HCEC 1CT (cell line): ENCODE measurements at regions not wholly inside any gene's neighbourhood (a gene's known extent, or its start where the extent isn't known, plus 50 kb on each side); places are given as distances from the start of the nearest gene placed in this dataset.
"Not testable (repeated sequence)": the region's sequence is repeated elsewhere in the genome, so short reads cannot be mapped to it uniquely, and the experiment has no call there.

ENCODE experiments used
- DNase-seq: peaks from one replicate; pipeline ENCODE4 v3.0.0-alpha.2; 2017

DNA sequence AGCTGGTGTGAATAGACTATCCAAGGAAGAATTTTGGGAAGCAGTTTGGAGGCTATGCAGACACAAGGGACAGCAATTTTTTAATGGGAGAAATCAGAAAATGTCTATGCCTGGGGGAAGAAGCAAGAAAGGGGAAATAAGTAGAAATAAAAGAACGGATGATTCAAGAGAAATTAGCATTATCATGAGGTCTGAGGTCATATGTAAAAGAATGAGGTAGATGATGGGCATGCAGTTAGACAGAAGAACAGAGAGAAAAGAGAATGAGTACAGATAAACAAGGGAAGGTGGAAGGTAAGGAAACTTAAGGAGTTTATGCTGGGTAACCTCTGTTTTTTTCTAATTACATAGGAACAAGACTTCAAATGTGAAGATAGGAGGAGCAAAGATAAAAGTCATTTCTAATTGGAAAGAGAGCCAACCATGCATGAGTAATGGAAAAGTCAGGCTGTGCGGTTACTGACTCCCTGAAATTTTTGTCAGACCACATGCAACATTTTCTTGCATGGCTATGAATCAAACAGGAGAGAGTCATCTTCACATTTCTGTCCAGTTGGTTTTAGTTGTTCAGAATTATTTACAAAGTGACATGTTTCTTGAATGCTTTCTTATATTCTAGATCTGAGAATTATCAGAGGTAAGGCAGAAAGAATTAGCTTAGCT lies 101.0 kb upstream of the PIK3R1 start:
- peak; percentile 93 for DNase-seq

- DNase-seq = no peak
Observed at GRCh38 chr5:68112658-68113057, 102.9 kb upstream of the PIK3R1 start.

- DNase-seq = no peak
Observed at GRCh38 chr5:68110894-68111293, 104.7 kb upstream of the PIK3R1 start.

GRCh38 chr5:68110264-68110663 lies 105.3 kb upstream of the PIK3R1 start:
- no peak for DNase-seq

GRCh38 chr5:68104217-68104616 lies 111.3 kb upstream of the PIK3R1 start:
- DNase-seq = not testable (repeated sequence)

GRCh38 chr5:68103297-68103696 lies 112.3 kb upstream of the PIK3R1 start:
- not testable (repeated sequence) for DNase-seq

- no peak for DNase-seq
Observed at GRCh38 chr5:68099327-68099726, 116.2 kb upstream of the PIK3R1 start.

DNA sequence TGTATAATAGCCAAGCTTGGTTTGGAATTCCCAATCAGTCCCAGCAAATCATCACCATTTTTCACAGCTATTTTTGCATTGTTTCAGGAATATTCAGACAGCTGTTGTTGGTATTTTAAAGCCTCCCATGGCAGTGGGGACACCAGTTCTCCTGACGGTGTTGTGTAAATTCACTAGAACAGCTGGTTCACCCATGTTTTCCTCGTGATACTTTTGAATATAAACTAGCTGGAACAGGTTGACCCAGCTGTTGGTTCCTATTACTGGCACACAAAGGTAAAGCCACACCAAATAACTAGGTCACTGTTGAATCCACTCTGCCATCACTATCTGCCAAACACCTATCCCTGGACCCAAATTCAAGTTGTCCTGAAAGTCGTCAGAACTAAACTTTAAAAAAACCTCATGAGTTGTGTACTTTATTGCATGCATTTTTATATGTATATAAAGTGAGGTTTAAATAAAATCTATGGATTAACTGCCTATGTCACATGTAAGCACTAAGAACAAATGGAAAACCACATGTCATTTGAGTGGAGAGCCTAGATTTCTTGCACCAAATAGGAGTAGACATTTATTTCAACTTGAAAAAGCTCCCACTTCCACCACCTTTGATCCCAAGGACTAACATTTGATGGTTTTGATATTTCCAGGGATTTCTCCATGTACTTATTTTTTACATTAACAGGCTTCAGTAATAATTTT lies 121.9 kb upstream of the PIK3R1 start:
- no peak for DNase-seq

DNA sequence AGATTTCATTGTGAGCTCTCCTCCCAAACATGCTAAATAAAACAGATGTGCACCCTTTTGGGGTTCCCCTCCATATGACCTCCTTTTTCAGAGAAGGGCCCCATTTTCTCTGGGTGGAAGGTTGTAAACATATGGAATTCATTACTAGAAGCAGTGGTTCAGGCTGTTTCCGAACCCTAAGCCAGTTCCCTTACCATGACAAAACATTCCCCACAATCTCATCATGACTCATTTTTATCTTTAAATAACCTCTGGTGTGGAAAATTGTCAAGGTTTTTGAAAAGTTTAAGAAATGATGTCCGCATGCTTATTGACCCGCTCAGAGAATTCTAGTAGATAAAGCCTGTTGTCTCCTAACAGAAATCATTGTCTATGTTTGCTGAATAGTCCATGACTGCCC lies 127.3 kb upstream of the PIK3R1 start:
- peak; percentile 93 for DNase-seq

DNA sequence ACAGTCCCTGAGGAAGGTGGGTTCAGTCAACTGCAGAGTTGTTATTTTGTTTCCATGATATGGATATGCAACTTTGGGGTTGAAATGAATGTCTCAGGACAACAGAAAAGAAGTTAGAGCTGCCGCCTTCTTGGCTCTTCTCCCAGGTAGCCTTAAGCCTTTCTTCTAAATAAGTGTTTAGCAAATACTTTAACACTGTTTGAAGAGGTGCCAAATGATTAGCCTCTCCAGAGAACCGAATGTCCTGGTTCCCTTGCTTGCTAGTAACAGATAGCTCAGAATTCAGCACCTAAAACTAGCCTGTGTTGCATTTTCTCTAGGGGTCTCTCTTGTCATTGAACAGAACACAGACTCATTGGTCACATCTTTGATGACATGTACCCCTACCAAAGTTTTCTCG lies 127.7 kb upstream of the PIK3R1 start:
- peak; percentile 31 for DNase-seq

DNA sequence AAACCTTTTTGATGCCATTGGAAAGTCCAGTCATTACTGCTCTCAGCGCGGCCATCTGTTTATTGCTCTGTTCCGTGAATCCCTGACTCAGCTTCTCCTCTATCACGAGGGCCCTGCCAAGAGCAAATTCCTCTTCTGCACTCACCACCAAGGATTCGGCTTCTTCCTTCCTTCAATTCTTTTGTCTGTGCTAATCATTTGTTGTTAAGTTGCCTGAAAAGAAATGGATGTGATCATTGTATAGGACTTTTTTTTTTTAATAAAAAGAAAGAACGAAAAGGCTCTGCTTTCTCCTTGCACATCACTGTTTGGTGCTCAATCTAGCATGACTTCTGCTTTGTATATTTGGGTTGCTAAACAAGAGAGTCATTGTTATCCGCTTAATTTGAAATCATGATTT lies 128.7 kb upstream of the PIK3R1 start:
- DNase-seq = peak; percentile 83

GRCh38 chr5:68086439-68086838 lies 129.1 kb upstream of the PIK3R1 start:
- DNase-seq = no peak

DNA sequence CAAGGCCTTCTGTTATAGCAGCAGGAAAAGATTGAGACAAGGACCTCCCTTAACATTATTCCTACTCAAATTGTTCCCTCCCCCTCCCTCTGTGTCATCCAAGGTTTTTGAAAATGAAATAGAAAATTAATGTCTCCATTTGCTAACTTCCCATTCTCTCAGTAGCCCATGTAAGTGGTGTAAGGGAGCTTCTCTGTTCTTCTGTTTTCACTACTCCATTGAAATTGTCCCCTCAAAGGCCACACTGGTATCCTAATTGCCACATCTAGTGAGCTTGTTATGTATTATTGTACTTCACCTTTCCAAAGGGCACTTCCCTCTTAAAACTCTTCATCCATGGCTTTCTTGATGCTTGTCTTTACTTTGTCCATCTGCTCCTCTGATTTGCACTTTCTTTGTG lies 131.2 kb upstream of the PIK3R1 start:
- DNase-seq = no peak

DNA sequence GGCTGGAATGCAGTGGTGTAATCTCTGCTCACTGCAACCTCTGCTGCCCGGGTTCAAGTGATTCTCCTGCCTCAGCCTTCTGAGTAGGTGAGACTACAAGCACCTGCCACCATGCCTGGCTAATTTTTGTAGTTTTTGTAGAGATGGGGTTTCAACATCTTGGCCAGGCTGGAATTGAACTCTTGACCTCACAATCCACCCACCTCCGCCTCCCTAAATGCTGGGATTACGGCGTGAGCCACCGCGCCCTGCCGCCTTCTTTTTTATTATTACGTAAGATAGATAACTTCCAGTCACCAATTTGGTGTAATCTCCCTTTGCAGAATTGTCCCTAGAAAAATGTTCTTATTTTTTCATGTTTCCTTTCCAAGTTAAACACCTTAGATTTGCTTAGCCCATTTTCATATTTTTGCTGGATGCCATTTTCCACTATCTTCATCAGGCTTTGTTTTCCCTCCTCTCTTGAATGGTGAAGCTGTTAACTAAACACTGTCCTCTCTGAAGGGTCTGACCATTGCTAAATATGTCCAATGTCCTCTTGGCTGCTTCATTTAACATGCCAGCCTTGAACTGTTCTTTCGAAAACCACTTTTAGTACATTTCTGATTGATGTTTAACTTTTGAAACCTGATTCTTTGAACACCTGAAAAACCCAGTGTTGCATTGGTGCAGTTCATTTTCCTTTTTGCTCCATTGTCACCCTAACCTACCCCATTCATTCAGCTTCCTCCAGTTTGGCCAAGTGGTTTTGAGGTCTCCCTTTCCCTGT lies 135.1 kb upstream of the PIK3R1 start:
- no peak for DNase-seq

DNA sequence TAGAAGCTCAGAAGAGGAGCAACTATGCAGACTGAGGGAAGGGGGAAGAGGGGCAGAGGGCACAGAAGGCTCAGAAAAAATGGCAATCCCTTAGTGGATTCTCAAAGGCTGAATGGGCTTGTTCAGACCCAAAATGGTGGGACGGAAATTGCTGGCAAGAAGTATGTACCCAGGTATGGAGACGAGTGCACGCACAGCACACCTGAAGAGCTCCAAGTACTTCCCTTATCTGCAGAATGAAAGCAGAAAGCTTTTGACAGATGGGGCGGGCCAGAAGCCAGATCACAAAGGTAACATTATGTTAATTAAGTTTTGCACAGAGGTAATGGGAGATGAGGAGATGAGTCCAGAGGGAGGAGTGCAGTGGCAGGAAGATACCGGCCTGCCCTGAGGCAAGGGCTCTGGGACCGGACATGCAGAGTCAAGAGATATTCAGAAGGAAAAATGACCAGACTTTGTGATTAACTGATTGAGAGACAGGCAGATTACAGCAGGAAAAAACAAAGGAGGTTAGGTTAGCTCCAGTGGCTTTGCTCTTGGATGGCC lies 138.1 kb upstream of the PIK3R1 start:
- DNase-seq = no peak

- no peak for DNase-seq
Observed at GRCh38 chr5:68074633-68075032, 140.9 kb upstream of the PIK3R1 start.

DNA sequence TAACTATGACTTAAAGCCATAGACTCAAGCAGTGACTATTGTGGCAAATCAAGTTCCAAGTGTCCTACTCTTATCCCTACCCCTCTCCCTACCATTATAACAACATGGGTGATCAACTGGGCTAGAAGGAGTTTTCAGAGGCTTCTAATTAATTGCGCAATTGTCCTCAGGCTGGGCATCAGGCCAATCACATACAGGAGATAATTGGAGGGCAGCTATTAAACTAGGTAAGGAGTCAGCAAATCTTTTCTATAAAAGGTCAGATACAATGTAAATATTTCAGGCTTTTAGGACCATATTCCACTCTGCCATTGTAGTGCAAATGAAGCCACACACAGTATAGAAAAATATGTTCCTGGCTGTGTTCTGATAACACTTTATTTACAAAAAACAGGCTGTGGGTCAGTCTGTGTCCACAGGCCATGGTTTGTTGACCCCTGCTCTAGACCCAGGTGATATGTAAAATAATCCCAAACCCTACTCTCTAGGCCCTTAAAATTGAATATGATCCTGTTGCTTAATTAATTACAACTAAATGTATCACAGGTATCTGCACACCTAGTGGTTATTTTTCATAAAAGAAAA lies 141.4 kb upstream of the PIK3R1 start:
- no peak for DNase-seq

DNA sequence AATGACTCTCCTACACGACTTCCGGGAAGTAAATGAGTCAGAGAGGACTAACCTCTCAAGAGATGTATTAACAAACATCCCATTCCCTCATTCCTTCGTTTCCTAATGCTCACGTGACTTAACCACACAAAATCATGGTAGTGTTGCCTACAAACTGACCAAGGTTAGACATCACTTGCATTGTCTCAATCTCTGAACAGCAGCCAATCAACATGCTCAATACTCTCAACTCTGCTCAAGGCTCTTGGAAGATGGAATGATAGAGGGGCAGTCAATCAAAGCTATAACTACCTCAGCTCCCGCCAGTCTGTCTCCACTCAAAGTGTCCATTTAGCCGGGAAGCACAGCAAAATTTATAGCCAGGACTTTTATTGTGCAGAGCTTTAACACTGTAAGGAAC lies 143.8 kb upstream of the PIK3R1 start:
- DNase-seq = peak; percentile 62

- peak; percentile 17 for DNase-seq
Observed at GRCh38 chr5:68071282-68071632, 144.3 kb upstream of the PIK3R1 start.

- DNase-seq = peak; percentile 13
Observed at GRCh38 chr5:68070591-68071281, 144.8 kb upstream of the PIK3R1 start.

DNA sequence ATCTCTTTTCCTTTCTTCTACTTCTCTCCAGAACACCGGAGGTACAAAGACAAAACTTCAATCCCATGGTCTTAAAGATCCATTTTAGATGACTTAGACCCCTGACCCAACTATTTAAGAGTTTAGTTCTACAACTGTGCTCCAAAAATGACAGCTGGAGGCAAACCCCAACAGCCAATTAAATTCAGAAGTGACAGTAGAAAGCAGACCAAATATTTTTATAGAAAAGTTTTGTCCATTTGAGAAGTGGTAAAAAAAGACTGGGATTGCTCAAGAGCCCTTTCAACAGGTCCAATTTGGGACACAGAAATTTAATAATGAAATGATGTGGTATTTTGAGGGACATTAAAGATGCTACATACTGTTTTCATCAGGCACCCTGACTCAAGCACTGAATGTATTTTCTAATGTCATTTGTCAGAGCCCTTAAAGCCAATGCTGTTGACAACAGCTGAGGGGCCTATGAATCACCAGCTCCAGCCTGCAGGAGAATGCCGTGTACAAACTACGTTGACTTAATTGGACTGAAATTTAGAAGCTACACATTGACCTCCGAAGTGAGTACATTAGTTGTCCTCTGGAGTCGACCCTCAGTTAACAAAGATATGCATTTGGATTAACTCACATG lies 147.5 kb upstream of the PIK3R1 start:
- peak; percentile 12 for DNase-seq

GRCh38 chr5:68067291-68067690 lies 148.3 kb upstream of the PIK3R1 start:
- DNase-seq = peak; percentile 32
